GM19328 (cell line): ENCODE measurements at regions not wholly inside any gene's neighbourhood (a gene's known extent, or its start where the extent isn't known, plus 50 kb on each side); places are given as distances from the start of the nearest gene placed in this dataset.

Experiments
- ATAC-seq: cut with Tn5 transposase; IDR thresholded peaks from one replicate; pipeline ENCODE4 v1.9.1; 2021; ENCODE audit warnings: mild to moderate bottlenecking, moderate library complexity; ENCODE audit not compliant: unreplicated experiment

GRCh38 chr13:69450245-69450644 lies 657.4 kb upstream of the ATXN8OS start:
- ATAC-seq, result no peak

GRCh38 chr13:69425235-69425634 lies 682.4 kb upstream of the ATXN8OS start:
- ATAC-seq, result no peak

GRCh38 chr13:69423844-69424243 lies 683.8 kb upstream of the ATXN8OS start:
- no peak for ATAC-seq

DNA sequence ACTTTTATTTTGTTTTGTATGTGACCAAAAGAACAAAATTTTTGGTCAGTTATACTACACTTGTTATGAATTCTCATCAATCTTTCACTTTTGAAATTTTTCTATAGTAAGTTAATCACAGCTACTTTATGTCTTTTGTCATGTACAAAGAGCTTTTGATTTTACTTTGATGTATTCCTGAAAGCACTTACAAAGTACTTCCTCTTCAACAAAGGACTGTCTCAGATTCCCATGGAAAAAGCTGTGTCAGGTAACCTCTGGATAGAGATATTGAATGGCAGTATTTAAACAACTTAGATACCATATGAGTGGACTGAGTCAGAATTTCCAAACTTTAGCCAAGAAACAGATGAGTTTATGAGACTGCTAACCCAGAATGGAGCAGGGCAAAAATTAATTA lies 689.3 kb upstream of the ATXN8OS start:
- no peak for ATAC-seq

DNA sequence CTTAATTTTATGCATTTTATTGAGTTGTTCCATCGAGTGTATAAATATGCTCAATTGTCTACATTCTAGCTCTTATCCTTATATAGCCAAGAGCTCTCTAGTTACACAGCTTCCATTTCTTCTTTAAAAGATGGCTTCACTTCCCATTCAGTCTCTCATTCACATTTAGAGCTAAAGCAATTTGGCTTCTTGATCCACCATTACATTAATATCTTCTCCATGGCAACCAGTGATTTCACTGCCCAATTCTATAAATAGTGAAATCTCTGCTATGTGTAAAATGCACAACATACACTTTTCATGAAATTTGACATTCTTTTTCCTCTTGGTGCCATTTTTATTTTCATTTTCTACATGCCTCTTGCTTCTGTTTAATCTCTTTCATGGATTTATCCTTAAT lies 696.9 kb upstream of the ATXN8OS start:
- ATAC-seq, result no peak

- ATAC-seq, result no peak
These were observed 715.9 kb upstream of the ATXN8OS start for GRCh38 chr13:69391756-69392155.

GRCh38 chr13:69389899-69390298 lies 717.7 kb upstream of the ATXN8OS start:
- no peak for ATAC-seq

DNA sequence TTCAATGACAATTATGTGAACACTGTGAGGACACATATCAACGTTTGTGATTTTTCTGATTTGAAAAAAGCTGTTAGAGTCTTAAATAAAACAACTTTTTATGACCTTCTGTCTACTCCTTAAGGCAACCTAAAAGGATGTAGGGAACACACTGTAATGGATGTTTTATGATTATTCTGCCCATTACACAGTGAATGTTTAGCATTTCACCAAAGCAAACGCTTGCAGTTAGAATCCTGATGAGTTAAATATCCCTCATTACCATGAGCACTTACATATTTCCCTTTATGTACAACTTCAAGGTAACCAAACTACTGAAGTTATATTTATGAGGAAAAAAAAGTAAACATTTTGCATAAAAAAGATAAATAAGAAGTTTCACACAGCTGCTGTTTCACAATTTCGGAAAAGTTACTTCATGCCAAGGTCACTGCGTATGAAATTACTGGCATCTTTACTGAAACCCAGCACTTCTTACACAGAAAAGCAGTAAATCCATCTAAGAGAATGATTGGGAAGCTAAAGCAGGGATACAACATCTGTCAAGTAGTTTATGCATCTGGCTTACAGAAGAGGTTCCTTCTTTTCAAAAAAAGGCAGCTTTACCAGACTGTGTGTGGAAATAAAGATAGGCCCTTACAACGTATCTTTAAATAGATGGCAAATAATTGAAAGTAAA lies 733.7 kb upstream of the ATXN8OS start:
- ATAC-seq, result no peak

GRCh38 chr13:69363360-69363759 lies 744.3 kb upstream of the ATXN8OS start:
- no peak for ATAC-seq

DNA sequence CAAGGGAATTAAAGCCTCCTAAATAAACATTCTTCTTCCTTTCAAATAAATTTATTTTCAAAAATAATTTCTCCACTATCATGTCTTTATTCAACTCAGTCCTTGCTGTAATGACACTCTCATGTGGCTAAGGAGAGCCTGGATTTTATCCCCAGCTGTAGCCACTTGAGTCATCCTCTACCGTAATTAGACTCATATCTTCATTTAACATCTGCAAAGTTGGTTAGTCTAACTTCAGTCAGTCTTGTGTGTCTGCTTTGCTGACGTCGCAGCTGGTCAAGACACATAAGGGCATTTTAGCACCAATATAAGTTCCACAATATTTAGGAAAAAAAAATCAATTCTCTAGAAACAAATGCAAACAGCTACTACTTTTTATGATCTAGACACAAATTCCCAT lies 776.4 kb upstream of the ATXN8OS start:
- no peak for ATAC-seq

DNA sequence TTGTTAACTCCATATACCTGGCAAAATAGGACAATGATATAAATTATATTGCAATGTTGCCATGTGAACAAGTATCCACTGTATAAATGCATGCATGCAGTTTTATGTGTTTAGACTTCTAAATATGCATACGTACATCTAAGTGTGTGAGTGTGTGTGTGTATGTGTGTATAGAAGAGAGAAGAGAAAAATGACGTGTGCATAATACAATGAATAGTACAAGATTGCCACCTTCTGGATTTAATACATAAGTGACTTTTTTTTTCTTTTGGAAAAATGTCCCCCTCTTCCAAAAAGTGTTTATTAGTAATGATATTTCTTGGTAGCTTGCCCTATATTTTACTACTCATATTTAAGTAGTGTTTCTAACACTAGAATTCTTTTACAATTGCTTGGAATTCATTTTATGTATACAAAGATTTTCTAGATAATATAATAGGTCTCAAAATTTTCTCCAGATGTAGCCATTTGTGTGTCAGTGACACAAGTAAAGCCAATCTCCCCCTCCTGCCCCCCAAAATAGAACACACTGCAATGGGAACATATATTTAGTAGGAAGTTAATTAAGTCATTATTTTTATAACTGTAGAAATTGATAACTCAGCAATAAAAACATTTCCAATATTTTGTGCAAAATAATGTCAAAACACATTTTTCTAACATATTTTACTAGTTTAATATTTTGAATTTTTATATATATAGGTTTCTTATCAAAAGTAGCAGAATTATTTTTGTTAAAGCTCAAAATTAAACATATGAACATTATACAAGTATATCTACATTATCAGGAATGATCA lies 783.3 kb upstream of the ATXN8OS start:
- no peak for ATAC-seq

- no peak for ATAC-seq
These were observed 788.0 kb upstream of the ATXN8OS start for GRCh38 chr13:69319656-69320055.

DNA sequence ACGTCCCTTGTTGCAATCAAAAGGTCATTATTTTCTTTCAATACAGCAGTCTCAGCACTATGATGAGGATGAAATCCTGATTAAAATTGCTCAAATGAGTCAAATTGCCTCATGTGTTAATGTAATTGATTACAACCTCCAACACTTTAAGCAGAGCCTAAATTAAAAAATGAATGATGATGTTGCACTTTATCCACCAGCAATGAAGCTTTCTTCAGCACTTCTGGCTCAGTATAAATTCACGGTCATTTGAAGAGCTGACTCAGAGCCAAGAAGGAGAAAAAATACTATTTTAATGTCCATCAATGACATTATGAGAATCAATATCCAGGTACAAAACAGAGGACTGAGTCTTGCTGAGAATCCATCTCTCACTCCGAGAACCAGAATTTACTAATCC lies 792.6 kb upstream of the ATXN8OS start:
- ATAC-seq, result no peak

GRCh38 chr13:69306766-69307165 lies 800.9 kb upstream of the ATXN8OS start:
- no peak for ATAC-seq

GRCh38 chr13:69300131-69300530 lies 807.5 kb upstream of the ATXN8OS start:
- ATAC-seq, result no peak

DNA sequence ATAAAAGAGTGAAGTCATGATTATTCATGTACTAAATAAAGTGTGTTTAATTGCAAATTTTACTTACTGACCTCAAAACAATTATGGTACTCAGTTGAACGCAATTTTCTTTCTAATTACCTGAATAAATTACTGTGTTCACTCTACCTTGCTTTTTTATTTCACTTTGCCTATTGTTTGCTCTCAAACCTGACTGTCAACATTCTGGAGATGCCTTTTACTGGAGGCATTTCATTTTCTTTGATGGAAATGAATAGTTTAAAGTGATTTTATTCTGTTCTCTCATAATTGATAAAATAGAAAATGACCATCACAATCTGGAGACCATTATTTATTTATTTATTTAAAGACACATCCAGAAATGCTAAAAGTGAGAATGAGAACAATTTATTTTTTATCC lies 811.5 kb upstream of the ATXN8OS start:
- no peak for ATAC-seq

DNA sequence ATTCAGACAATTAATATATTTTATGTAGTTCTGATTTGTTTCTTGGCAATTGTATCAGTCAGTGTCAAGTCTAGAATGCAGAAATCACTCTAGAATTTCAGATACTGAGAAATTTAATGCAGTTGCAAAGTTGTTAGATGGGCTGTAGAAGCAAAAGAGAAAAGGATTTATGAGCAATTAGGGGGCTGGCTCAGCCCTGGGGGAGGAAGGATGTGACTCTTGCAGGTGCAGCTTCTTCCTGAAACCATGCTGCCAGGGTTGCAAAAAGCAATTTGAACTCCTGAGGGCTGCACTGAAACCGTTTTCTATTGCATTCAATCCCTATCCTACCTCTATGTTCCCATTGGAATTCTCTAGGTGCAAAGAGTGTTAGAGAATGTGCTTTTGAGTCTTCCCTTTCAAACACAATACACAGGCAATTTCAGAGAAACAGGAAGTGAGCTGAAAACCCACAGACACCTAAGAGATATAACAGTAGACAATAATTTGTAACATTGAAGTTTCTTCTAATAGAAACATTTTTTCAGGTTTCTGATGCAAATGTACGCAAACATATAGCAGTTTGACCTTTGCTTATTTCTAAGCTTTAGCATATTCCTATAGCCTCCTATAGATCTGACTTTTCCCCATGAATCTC lies 814.7 kb upstream of the ATXN8OS start:
- no peak for ATAC-seq

DNA sequence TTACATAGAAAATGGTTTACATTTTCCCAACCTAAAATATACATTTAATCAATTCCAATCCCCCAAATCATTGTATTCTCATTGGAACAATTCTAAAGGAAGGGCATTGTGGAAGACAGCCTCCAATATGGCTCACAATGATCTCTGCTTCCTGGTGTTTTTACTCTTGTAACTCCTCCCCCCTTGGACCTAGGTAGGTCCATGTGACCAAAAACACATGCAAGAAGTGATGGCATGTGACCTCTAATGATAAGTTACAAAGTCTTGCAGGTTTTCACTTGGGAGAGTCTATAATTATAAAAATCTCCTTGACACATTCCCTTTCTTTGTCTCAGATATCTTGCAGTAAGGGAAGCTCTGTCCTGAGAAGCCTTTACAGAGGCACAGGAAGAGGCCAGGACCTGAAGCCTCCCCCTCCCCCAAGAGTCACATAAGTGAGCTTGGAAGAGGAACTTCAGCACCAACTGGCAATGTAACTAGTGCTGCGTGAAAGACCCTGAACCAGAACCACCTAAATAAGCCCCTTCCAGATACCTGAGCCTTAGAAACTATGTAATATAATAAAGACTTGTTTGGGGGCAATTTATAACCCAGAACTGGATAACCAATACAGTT lies 816.2 kb upstream of the ATXN8OS start:
- ATAC-seq, result no peak

DNA sequence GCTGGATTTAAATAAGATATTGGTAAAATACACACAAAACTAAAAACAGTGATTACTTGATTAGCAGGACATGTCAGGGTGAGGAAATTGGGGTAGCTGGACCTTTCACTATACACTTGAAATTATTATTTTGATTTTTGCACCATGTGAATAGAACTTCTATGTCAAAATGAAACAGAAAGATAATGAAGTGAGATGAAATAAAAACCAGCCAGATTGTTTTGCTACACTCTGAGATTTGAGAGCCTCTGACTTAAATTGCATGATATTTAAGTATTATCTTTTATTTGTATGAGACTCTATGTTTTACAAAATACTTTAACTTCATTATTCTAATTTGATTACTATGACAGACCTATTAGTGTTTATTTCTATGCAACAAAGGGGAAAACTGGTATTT lies 819.6 kb upstream of the ATXN8OS start:
- ATAC-seq, result no peak

DNA sequence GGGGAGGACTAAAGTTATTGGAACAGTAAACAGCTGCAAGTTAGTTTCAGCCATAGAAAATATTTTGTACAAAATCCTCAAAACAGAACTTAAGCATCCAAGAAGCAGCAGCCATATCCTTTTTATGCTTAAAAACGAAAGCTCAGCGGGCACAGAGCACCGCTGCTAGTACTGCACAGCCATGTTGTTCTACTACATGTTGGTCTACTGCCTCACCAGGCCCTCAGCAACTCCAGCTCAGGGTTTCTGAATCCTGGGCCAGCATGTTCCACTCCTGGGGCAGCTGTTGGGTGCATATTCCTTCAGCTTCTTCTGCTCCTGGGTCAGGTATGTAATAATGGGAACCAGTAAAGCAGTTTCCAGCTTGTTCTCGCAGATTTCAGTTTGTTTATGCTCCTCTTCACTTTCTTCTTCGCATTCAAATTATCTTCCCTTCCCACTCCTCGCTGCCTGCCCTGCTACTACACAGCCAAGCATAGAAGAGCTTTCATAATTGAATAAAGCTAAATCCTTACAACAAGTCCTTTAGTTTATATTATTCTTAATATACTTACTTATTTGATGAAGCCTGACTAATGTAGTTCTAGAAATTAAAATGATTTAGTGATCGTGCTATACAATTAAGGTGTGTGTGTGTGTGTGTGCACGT lies 820.5 kb upstream of the ATXN8OS start:
- no peak for ATAC-seq

DNA sequence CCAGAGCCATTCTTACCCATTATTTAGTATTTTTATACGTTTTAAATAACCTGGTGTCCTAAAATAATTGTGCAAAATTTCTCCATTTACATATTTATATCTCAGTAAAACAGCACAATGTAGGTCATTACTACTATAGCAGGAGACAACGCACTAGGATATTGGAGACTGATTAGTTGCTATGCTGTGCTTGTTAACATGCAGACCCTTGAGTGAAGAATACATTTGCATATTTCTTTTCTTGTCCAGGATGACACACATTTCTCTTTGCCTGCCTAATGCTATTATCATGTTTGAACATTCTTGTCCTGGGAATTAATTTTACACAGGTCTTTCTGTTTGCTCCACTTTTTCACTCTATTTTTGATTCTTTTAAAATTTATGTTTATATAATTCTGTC lies 823.8 kb upstream of the ATXN8OS start:
- ATAC-seq, result no peak
